ENCODE measurements at regions not wholly inside any gene's neighbourhood (a gene's known extent, or its start where the extent isn't known, plus 50 kb on each side); places are given as distances from the start of the nearest gene placed in this dataset.

GRCh38 chr5:56352808-56353590 lies 119.9 kb upstream of the ANKRD55 start:
- no peak for FAIRE-seq
- Histone ChIP-seq H4K20me1 (replicated peaks; ENCODE audit: control insufficient read depth, insufficient read depth, low read length) (no peaks in the 10 kb centered on the region), H3K4me3 (no peak overlapping the region), H3K9ac (ENCODE audit: insufficient read depth in 1 of 2, low read depth in 2 of 2, low read length in 2 of 2) (no peak overlapping the region), H3K9me1 (ENCODE audit: control insufficient read depth, insufficient read depth, low read length) (no peaks in the 10 kb centered on the region), H3K4me1 (replicated peaks in 1 of 2; ENCODE audit: control insufficient read depth in 2 of 2, insufficient read depth in 2 of 2, low read length in 2 of 2) (no peaks in the 10 kb centered on the region), H3K4me2 (ENCODE audit: insufficient read depth, low read length) (no peak overlapping the region), H3K36me3 (ENCODE audit: control insufficient read depth, insufficient read depth, low read length) (no peaks in the 10 kb centered on the region), H3K27ac (ENCODE audit: extremely low read depth, low read depth, low read length) (no peak overlapping the region), H3K27me3 (ENCODE audit: control insufficient read depth in 2 of 2, insufficient read depth in 2 of 2, low read length in 2 of 2) (peaks cover 2 to 6% of the 10 kb centered on the region in 2 experiments; a peak in 2 of 5 replicates), H3K79me2 (ENCODE audit: control insufficient read depth, insufficient read depth, low read length) (no peaks in the 10 kb centered on the region), H2AFZ (ENCODE audit: low read depth, low read length) (no peak overlapping the region), H3K9me3 (replicated peaks; ENCODE audit: control insufficient read depth, insufficient read depth, low read depth, low read length) (no peaks in the 10 kb centered on the region)
- DNase-seq (ENCODE audit: extremely low read depth in 1 of 4, low spot score in 3 of 4): no peak
- POLR2A ChIA-PET: interaction anchor here (0.7 to 0.9 kb wide), 2 partner anchors 17 to 83 kb away, joined by 3 read pairs; no protein-coding TSS in a partner anchor
- intact Hi-C loops (cut with micrococcal nuclease): no loop called here
- WGBS (ENCODE audit: insufficient coverage, low coverage, missing lambda C conversion rate): 19% methylated on average over 4 of the region's 4 CpGs
- no TSS peak for BruUV-seq (replicated peaks)
- CTCF ChIA-PET (ENCODE audit: low intra/inter-chr PET ratio): no interaction called here
- no peak for ATAC-seq
- in situ Hi-C loops (cut with MboI): no loop called here
- TF ChIP-seq ZNF175 (CRISPR knock-in tag; IDR thresholded peaks at IDR 0.05; ENCODE audit: low read depth): no peak
- TF ChIP-seq ZNF398 (CRISPR knock-in tag; IDR thresholded peaks at IDR 0.05): no peak
- TF ChIP-seq SRSF3 (IDR thresholded peaks at IDR 0.05; ENCODE audit: insufficient read depth, low read length): no peak
- no peak for TF ChIP-seq CREM (IDR thresholded peaks at IDR 0.05; ENCODE audit: low read depth)
- TF ChIP-seq KAT2B (IDR thresholded peaks at IDR 0.05; ENCODE audit: low read depth, low read length): no peak
- no peak for TF ChIP-seq CCAR2 (IDR thresholded peaks at IDR 0.05; ENCODE audit: low read depth, low read length)
- no peak for TF ChIP-seq BRF1 (IDR thresholded peaks at IDR 0.05; ENCODE audit: borderline replicate concordance, extremely low read depth, insufficient read length)
- no peak for TF ChIP-seq U2AF2 (optimal IDR thresholded peaks at IDR 0.05; ENCODE audit: low read depth, low read length)
- no peak for TF ChIP-seq CTCF (IDR thresholded peaks at IDR 0.05 in 2 of 3, conservative IDR thresholded peaks at IDR 0.05 in 1 of 3; ENCODE audit: insufficient read depth in 2 of 3, low read depth in 1 of 3, low read length in 3 of 3)
- TF ChIP-seq CHD1 (IDR thresholded peaks at IDR 0.05; ENCODE audit: low read length): no peak
- no peak for TF ChIP-seq FOXM1 (IDR thresholded peaks at IDR 0.05; ENCODE audit: low read depth)
- TF ChIP-seq FOXM1 (CRISPR knock-in tag; IDR thresholded peaks at IDR 0.05; ENCODE audit: low read depth): no peak
- no peak for TF ChIP-seq MAFK (IDR thresholded peaks at IDR 0.05; ENCODE audit: low read length)
- no peak for TF ChIP-seq NFATC3 (IDR thresholded peaks at IDR 0.05)
- TF ChIP-seq PHF21A (IDR thresholded peaks at IDR 0.05; ENCODE audit: borderline replicate concordance, low read depth): no peak
- TF ChIP-seq RB1 (IDR thresholded peaks at IDR 0.05; ENCODE audit: low read depth): no peak
- TF ChIP-seq SOX6 (IDR thresholded peaks at IDR 0.05): no peak
- no peak for TF ChIP-seq ZBTB26 (CRISPR knock-in tag; IDR thresholded peaks at IDR 0.05)
- TF ChIP-seq NBN (IDR thresholded peaks at IDR 0.05; ENCODE audit: low read depth): no peak
- TF ChIP-seq PHF20 (IDR thresholded peaks at IDR 0.05; ENCODE audit: partially characterized antibody): no peak

Data from K562 (cell line).